AG04449 (cell line): ENCODE measurements at regions not wholly inside any gene's neighbourhood (a gene's known extent, or its start where the extent isn't known, plus 50 kb on each side); places are given as distances from the start of the nearest gene placed in this dataset.

ENCODE experiments used
- CTCF ChIA-PET: fragments of 350-600 bp; formaldehyde crosslinking; extraction: SDS; loops from one replicate; lab custom pipeline; 2021; ENCODE audit warnings: antibody characterized with exemption; lab: Yijun Ruan, JAX
- POLR2A ChIA-PET: fragments of 400-600, 350-600 bp; formaldehyde crosslinking; extraction: SDS; loops from one replicate; lab custom pipeline; 2020; ENCODE audit warnings: antibody characterized with exemption, inconsistent platforms; lab: Yijun Ruan, JAX
- DNase-seq: peaks from one replicate; pipeline ENCODE4 v3.0.0-alpha.2; 2010; ENCODE audit warnings: low read depth, low spot score
- H3K4me3 ChIP-seq: 2 replicates; pipeline ENCODE4 v1.5.1; 2011; ENCODE audit warnings: low read depth, mild to moderate bottlenecking, control low read depth, low read length
- CTCF ChIP-seq: IDR thresholded peaks from one replicate; pipeline ENCODE4 v1.5.1; 2011; ENCODE audit warnings: mild to moderate bottlenecking, moderate library complexity, low read length, control low read depth, inconsistent platforms; ENCODE audit not compliant: insufficient read depth; ENCODE audit errors: missing control alignments

GRCh38 chr17:5683241-5683640 is 98.9 kb upstream of the NLRP1 start:
- ChIA-PET CTCF (no interaction called here), POLR2A (no interaction called here)
- H3K4me3 ChIP-seq: no peak overlapping the region
- no peak for DNase-seq
- TF ChIP-seq CTCF: no peak

- ChIA-PET CTCF (no interaction called here), POLR2A (no interaction called here)
- no peak overlapping the region for H3K4me3 ChIP-seq
- DNase-seq: no peak
- no peak for TF ChIP-seq CTCF
These were observed 101.8 kb upstream of the NLRP1 start for GRCh38 chr17:5686074-5686635.

- no peak for TF ChIP-seq CTCF
- no peak for DNase-seq
- POLR2A ChIA-PET: no interaction called here
- no peak overlapping the region for H3K4me3 ChIP-seq
- CTCF ChIA-PET: interaction anchor here (0.8 to 1.5 kb wide), 3 partner anchors 17 to 748 kb away, joined by 3 read pairs; no protein-coding TSS in a partner anchor
These were observed 103.3 kb upstream of the NLRP1 start for GRCh38 chr17:5687646-5688045.

- no peak for DNase-seq
- no peak overlapping the region for H3K4me3 ChIP-seq
- TF ChIP-seq CTCF: no peak
- POLR2A ChIA-PET: no interaction called here
- CTCF ChIA-PET: interaction anchor here (4.6 kb wide), 1 partner anchor 13 kb away, joined by 29 read pairs; no protein-coding TSS in a partner anchor
These were observed 109.5 kb upstream of the NLRP1 start for GRCh38 chr17:5693821-5694220.

- POLR2A ChIA-PET: no interaction called here
- no peak for TF ChIP-seq CTCF
- H3K4me3 ChIP-seq: no peak overlapping the region
- CTCF ChIA-PET: interaction anchor here (4.6 kb wide), 1 partner anchor 12 kb away, joined by 29 read pairs; no protein-coding TSS in a partner anchor
- DNase-seq: no peak
These were observed 110.2 kb upstream of the NLRP1 start for GRCh38 chr17:5694551-5694950.

GRCh38 chr17:5695480-5695879 is 111.2 kb upstream of the NLRP1 start:
- CTCF ChIA-PET: interaction anchor here (4.6 kb wide), 1 partner anchor 11 kb away, joined by 29 read pairs; no protein-coding TSS in a partner anchor
- no peak for DNase-seq
- POLR2A ChIA-PET: no interaction called here
- no peak overlapping the region for H3K4me3 ChIP-seq
- no peak for TF ChIP-seq CTCF
